ENCODE measurements at regions not wholly inside any gene's neighbourhood (a gene's known extent, or its start where the extent isn't known, plus 50 kb on each side); places are given as distances from the start of the nearest gene placed in this dataset.

GRCh38 chr1:234725177-234726132 lies 115.5 kb upstream of the IRF2BP2 start:
- DNase-seq, result peak; percentile 76

GRCh38 chr1:234724516-234725176 lies 114.7 kb upstream of the IRF2BP2 start:
- DNase-seq, result no peak

DNA sequence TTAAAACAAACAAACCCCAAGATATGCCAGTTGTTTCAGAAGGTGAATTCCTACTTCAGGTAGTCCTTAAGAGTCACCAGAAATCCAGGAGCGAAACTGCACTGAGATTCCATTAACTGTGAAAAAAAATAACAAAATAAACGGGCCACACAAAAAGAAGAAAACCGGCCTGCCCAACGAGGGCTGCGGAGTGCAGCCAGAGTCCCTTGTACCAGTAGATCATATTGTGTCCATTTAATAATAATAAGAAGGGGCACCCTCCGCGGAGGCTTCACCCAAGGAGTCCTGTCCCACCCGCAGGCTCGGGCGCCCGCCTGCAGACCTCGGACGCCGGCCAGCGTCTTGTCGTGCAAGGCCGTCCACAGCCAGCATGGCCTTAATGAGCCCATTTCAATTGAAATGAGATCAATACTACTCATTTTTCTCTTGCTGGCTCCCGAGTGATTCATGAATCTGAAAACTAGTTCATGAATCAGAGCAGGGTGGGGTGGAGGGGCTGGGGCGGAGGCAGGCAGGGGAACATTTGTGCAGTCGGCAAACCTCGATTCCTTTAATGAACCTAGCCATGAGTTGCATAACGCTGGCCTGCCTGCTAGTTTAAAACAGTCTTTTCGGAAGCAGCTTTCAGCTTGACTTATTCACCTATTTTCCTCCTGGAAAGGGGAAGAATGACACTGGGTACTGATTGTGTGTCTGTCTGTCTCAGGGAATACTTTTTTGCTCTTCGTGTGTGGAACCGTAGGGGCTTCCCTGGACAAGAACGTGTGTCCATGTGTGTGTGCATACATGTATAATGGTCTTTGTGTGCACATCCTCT lies 113.1 kb upstream of the IRF2BP2 start:
- no peak for DNase-seq

DNA sequence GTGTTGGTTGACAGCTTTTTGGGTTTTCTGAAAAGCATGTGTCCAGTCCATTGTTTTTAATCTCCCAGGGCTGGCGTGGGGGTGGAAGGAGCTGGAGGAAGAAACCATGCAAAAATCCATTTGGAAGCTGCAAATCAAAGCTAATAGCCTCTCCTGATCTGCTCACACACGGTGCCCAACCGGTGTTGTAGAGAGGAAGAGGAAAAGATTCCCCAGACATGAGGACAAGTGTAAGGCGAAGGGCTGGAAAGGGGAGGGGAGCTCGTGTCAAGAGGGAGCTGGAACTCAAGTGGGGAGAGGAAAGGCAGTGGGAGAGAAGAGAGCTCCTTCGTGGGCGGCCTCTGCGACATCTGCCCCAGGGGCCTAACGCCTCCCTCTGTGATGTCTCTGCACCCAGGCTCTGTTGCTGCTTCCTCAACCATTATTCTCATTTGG lies 112.3 kb upstream of the IRF2BP2 start:
- peak; percentile 52 for DNase-seq

GRCh38 chr1:234721476-234722269 lies 111.7 kb upstream of the IRF2BP2 start:
- peak; percentile 86 for DNase-seq

GRCh38 chr1:234720709-234721441 lies 110.9 kb upstream of the IRF2BP2 start:
- DNase-seq, result peak; percentile 52

DNA sequence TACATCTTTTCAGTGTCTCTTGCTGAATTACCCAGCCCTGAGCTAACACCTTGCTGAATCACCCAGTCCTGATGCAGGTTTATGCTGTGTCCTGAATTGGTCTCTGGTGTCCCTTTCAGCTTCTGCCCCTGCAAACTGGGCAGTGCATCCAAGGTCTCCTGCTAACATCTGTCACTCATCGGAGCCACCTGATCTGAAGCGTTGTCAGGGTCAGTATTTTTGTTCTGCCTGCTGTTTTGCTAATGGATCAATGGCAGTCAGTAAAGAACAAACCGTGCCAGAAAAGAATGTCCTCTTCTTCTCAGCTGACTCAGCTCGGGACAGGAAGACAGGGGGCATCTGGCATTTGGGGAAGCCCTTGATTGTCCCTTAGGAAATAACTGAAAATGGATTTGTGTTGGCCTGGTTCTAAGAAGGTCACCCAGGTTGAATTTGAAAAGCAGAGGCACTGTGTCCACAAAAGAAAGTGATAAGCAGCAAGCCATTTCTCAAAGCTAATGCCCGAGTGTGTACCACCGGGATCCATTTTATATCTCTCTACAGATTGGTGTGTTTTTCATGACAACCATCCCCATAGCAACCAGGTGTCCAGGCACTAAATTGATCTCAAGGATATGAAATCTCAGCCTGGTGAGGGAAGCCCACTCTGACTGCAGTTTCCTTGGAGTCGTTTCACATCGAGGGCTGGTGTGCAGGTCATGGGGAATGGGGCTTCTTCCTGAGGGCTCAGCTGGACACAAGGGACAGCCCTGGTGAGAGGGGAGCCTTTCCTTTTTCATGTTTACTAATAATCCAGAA lies 109.7 kb upstream of the IRF2BP2 start:
- DNase-seq, result no peak

DNA sequence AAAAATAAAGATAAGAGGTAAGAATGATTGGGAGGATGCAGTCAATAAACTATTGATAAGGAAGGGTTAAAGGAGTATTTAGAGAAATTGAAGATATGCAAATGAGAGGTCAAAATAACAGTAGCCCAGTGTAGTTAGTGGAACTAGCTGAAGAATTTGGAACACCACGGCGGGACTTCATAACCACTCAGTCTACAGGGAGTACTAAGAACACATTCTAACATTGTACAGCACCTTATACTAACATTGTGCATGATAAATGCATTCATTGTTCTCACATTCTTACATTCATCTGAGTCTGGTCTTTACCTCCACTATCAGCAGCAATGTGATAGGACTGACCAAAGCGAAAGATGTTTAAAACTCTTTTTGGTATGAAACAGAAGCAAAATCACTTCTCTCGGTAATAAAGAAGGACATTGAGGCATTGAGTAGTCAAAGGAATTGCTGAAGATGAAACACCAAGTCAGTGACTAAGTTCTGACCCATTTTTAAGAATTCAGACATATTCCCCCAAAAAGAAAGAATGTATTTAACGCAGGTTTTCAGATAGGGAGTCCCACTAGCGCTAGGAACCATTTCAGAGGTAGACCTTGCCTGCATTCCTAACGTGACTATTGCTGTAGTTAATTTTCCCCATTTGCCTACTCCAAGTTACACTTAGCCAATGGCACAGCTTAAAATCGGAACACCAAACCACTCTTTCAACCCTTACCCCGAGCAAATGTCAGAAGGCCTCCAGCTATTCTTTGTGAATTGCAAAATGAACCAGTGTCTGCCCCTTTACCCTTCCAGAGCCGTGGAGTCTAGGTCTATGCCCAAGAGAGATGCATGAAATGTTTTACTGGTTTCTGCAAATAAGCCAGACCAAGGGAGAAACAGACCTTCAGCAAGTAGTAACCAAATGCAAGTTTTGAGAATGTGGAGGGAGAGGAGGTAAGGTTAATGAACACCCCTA lies 108.8 kb upstream of the IRF2BP2 start:
- no peak for DNase-seq

DNA sequence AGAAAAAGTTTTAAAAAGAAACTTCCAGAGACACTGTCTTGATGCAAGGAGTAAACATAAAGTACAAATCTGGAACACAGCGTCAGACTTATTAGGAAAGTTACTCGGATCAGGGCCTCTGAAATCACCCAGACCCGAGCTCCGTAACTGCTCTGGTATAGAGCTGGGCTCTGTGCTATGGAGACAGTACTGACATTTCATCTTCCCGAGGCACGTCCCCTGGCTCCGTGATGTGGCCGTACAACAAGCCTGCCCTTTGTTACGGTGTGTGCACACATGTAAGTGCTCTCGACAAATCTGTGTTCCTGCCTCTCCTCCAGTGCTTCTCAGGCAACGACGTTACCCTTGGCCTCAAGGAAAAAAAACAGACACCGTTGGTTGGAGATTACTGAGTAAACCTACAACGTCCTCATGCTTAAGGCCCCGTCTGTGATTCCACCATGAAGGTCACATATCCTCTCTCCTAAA lies 107.0 kb upstream of the IRF2BP2 start:
- DNase-seq, result peak; percentile 33

DNA sequence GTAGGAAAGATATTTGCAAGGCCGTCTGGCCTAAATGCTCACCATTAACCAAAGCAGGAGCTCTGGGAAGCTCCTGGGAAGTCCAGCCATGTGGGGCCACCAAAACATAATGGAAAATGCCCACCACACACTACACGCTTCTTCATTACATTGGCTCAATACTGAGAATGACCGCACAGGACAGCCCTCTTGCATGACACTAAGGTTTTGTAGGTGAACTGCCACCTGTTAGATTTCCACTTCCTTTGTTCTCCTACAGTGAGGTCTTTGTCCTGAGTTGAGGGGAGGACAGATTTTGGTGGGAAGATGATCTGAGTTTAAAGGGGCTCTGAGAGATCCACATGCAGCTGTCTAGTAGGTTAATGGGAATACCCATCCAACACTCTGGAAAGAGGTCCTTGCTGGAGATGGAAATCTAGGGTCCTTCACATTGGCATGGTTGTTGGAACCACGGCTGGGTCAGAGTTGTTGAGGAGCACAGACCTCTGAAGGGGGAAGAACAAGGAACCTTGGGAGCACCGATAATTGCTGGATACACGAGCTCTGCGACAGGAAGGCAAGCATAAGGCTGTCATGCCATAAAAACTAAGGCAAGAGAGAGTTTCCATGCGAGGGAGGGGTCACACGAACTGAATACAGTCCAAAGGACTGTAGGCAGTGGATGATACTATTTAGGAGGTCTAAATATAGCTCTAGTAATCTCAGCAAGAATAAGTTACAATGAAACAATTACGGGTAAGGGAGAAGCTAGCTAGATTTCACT lies 105.5 kb upstream of the IRF2BP2 start:
- DNase-seq, result no peak

GRCh38 chr1:234713859-234714258 lies 103.9 kb upstream of the IRF2BP2 start:
- DNase-seq, result no peak

DNA sequence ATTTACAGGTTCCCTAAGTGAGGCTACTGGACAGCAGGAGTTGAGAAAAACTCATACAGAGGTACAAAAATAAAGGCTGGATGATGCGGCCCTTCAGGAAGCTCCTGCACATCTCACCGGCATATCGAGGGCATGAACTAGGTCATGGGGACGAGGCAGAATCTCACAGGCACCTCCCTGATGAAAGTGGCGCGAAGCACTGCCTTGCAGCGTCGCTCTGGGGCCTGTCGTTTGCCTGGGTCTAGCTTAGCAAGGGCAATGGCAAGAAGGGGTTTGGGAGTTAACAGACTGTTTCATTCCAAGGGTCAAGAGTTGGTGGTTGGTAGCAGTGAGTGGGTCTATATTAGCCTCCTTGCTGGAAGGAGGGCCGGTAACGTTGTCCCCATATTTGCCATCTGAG lies 103.5 kb upstream of the IRF2BP2 start:
- DNase-seq, result no peak

DNA sequence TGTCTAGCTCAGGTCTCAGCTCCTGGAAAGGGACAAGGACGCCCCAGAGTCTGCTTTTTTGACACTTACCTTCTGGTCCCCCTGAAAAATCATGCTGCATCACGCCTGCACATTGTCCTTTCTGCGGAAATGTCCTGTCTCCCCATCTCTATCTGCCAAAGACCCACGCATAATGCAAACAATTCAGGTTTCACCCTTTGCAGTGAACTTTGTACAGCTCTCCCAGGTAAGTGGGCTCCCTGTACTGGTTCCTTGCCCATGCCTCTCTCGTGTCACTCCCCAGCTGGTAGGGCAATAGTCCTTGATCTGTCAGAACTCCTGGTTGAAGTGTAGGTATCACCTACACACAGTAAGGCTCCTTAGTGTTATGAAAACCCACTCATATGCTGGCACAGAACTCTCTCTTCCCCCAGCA lies 102.9 kb upstream of the IRF2BP2 start:
- no peak for DNase-seq

DNA sequence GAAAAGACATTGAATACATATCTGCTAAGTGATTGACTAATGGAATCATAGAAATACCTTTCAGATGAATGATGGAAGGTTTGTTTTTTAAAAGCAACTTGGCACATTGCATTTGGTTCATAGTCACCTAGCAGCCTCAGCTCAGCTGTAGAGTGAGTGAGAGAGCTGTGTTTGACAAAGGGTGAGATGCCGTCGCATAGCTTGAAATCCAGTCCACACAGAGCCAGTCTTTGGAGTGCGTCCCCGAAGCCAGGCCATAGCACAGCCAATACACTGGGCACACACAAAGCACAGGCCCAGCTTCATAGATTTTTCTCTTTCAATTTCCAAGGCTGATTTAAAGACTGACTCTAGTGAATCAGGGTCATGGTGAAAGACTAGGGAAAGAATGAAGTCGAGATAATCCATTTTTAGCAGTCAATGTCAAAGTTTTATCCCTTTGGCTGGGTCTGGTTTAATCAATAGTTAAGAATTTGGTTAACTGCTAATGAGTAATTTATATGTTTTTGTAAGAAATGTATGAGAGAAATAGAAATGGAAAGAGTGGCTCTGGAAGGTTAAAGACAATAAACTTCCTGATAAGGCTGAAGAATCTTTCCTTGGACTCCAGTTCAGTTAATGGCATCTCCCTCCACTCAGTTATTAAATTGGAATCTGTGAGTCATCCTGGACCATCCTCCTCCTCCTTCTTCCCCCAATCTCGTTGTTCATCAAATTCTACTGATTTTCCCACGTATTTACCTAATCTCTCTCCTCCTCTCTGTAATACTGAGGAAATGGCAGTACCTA lies 101.2 kb upstream of the IRF2BP2 start:
- no peak for DNase-seq

DNA sequence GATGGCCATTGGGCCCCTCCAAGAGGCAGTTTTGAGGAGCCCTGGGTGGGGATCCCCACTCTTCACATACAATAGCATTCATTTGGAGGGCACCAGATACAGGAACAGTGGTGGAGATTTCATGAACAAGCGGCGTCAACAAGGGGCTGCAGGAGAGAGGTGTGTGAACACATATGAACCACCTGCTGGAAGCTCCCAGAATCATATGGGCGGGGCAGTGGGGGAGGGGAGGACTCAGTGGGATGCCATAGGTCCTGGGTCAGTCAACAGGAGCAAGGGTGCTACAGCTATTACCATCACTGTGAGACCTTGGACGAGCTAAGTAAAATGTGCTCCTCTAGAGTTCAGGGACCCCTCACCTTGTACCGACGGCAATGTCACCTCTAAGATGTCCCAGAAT lies 100.4 kb upstream of the IRF2BP2 start:
- DNase-seq, result no peak

DNA sequence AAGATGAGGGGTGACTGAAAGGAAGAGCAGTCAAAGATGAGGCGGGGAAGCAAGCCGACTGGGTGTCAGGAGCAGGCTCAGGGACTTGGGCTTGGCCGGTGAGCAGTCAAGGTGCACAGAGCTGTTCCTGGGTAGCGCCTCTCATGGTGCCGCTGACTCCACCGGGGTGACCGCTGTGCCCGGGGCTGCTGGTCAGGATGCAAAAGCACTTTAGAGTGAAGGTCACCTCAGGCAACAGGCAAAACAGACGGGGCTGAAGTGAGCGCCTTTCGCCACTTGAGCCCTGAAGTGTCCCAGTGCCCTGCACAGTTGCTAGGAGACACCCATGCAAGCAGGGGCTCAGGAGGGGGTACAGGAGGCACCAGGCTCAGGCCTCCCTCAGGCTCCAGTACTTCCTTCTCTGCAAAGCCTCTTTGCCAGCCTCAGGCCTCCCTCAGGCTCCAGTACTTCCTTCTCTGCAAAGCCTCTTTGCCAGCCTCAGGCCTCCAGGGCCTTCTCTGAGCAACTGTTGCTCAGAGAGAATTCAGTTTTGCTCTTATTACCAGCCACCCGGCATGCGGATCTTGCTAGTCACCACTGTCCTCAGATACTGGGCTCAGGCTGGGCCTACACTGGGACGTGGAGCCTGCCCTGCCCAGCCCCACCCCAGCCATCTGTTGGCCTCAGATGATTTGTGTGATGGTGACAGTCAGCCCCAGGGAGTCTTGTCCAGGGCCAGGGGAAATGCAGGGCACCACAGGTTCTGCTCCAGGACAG lies 99.7 kb upstream of the IRF2BP2 start:
- peak; percentile 39 for DNase-seq

Data from eye (tissue), 1 donor.